Stomach (tissue), 4 donors: ENCODE measurements at regions not wholly inside any gene's neighbourhood (a gene's known extent, or its start where the extent isn't known, plus 50 kb on each side); places are given as distances from the start of the nearest gene placed in this dataset.

Experiments
- POLR2A ChIP-seq, 4 donors: fragments of 450-650 bp; IDR thresholded peaks; one replicate each; pipeline ENCODE4 v1.6.1; 2016; ENCODE audit warnings: antibody characterized with exemption in 4 of 4, control low read depth in 2 of 4, mild to moderate bottlenecking in 1 of 4, moderate library complexity in 1 of 4
- POLR2AphosphoS5 ChIP-seq, 3 donors: sonication (generic); formaldehyde crosslinking; IDR thresholded peaks; one replicate each; pipeline ENCODE4 v1.6.1; 2016; ENCODE audit warnings: antibody characterized with exemption in 3 of 3
- TF ChIP-seq, protein P1 (sequence below), 7 experiments: fragments of 450-650 bp in 4 of 7; fragments of 200-600 bp in 3 of 7; sonication (generic) in 3 of 7; IDR thresholded peaks; one replicate each; pipeline ENCODE4 v1.5.1; 2016 to 2019; ENCODE audit warnings: antibody characterized with exemption in 7 of 7, control low read depth in 2 of 7, mild to moderate bottlenecking in 1 of 7

DNA sequence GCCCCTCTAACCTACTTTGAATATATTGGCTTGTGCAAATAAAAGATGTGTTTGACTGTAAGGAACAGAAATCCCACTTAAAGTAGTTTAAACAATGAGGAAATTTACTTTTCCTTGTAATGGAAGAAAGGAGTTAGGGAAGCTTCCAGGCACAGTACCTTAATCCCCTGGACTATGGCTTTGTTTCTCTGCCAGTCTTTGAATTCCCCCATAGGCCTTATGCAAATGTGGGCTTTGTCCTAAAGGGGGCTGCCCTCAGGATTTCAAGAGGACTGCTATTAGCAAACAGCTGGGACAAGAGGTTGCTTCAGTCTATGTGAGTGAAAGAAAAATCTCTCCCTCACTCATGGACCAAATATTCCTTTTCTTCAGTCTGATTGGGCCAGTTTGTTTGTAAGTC, 255.1 kb upstream of the THSD7B start:
- TF ChIP-seq POLR2AphosphoS5 (IDR thresholded peaks at IDR 0.05) (no peak), POLR2A (IDR thresholded peaks at IDR 0.05) (no peak)
- TF ChIP-seq, protein P1, sequence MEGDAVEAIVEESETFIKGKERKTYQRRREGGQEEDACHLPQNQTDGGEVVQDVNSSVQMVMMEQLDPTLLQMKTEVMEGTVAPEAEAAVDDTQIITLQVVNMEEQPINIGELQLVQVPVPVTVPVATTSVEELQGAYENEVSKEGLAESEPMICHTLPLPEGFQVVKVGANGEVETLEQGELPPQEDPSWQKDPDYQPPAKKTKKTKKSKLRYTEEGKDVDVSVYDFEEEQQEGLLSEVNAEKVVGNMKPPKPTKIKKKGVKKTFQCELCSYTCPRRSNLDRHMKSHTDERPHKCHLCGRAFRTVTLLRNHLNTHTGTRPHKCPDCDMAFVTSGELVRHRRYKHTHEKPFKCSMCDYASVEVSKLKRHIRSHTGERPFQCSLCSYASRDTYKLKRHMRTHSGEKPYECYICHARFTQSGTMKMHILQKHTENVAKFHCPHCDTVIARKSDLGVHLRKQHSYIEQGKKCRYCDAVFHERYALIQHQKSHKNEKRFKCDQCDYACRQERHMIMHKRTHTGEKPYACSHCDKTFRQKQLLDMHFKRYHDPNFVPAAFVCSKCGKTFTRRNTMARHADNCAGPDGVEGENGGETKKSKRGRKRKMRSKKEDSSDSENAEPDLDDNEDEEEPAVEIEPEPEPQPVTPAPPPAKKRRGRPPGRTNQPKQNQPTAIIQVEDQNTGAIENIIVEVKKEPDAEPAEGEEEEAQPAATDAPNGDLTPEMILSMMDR (IDR thresholded peaks at IDR 0.05), result no peak
